ENCODE measurements at regions not wholly inside any gene's neighbourhood (a gene's known extent, or its start where the extent isn't known, plus 50 kb on each side); places are given as distances from the start of the nearest gene placed in this dataset.

DNA sequence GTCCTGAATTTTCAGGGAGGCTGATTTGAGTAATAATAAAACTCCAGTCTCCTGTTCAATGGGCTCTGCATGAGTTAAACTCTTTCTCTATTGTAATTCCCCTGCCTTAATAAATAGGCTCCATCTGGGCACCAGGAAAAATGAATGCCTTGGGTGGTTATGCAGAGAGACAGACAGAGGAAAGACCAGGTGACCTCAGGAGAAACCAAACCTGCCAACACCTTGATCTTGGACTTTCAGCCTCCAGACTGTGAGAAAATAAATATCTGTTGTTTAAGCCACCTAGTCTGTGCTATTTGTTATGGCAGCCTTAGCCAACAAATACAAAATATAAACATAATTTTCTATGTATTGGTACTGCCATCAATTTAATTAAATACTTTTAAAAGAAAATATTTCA lies 64.8 kb upstream of the RAP2B start:
- Histone ChIP-seq H3K4me3 (ENCODE audit: low read depth in 1 of 5, low read length in 5 of 5) (no peak overlapping the region), H3K27ac (ENCODE audit: low read depth, low read length) (no peak overlapping the region), H3K36me3 (ENCODE audit: control insufficient read depth in 5 of 5, insufficient read depth in 5 of 5, low read length in 5 of 5) (no peaks in the 10 kb centered on the region), H3K9me3 (ENCODE audit: control insufficient read depth in 5 of 5, low read length in 5 of 5) (no peaks in the 10 kb centered on the region), H3K9ac (ENCODE audit: low read length in 5 of 5) (no peak overlapping the region), H3K27me3 (ENCODE audit: control insufficient read depth in 5 of 5, insufficient read depth in 4 of 5, low read length in 5 of 5) (no peaks in the 10 kb centered on the region), H3K4me1 (ENCODE audit: control insufficient read depth in 5 of 5, insufficient read depth in 5 of 5, low read length in 5 of 5) (no peaks in the 10 kb centered on the region)

- Histone ChIP-seq H3K9ac (ENCODE audit: low read length in 5 of 5) (no peak overlapping the region), H3K27me3 (ENCODE audit: control insufficient read depth in 5 of 5, insufficient read depth in 4 of 5, low read length in 5 of 5) (no peaks in the 10 kb centered on the region), H3K36me3 (ENCODE audit: control insufficient read depth in 5 of 5, insufficient read depth in 5 of 5, low read length in 5 of 5) (no peaks in the 10 kb centered on the region), H3K4me1 (ENCODE audit: control insufficient read depth in 5 of 5, insufficient read depth in 5 of 5, low read length in 5 of 5) (no peaks in the 10 kb centered on the region), H3K27ac (ENCODE audit: low read depth, low read length) (no peak overlapping the region), H3K9me3 (ENCODE audit: control insufficient read depth in 5 of 5, low read length in 5 of 5) (no peaks in the 10 kb centered on the region), H3K4me3 (ENCODE audit: low read depth in 1 of 5, low read length in 5 of 5) (no peak overlapping the region)
Measured at GRCh38 chr3:153099131-153099530, 62.9 kb upstream of the RAP2B start.

DNA sequence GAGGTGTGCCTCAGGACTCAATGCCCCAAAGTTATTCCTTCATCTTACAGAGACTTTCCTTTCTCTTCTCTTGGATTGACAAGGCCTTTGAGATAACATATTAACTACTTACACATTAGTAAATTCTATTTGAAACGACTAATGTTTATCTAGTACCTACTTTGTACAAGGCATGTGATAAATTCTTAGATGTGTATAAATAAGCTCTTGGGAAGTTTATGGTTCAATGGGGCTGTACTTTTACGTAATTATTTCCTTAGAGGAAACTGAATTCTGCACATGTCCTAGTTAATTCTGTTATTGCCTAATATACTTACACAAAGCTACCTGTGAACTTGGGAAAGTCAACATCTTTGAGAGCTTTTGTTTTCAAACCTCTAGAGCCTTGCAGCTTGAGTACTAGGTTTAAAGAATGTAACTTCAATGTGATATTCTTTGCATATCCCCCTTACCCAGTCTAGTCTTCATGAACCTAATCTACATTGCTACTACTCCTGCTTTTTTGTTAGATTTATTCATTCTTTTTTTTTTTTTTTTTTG lies 58.5 kb upstream of the RAP2B start:
- Histone ChIP-seq H3K27ac (ENCODE audit: low read depth, low read length) (no peak overlapping the region), H3K9ac (ENCODE audit: low read length in 5 of 5) (no peak overlapping the region), H3K9me3 (ENCODE audit: control insufficient read depth in 5 of 5, low read length in 5 of 5) (no peaks in the 10 kb centered on the region), H3K4me3 (ENCODE audit: low read depth in 1 of 5, low read length in 5 of 5) (no peak overlapping the region), H3K27me3 (ENCODE audit: control insufficient read depth in 5 of 5, insufficient read depth in 4 of 5, low read length in 5 of 5) (no peaks in the 10 kb centered on the region), H3K4me1 (ENCODE audit: control insufficient read depth in 5 of 5, insufficient read depth in 5 of 5, low read length in 5 of 5) (no peaks in the 10 kb centered on the region), H3K36me3 (ENCODE audit: control insufficient read depth in 5 of 5, insufficient read depth in 5 of 5, low read length in 5 of 5) (no peaks in the 10 kb centered on the region)

DNA sequence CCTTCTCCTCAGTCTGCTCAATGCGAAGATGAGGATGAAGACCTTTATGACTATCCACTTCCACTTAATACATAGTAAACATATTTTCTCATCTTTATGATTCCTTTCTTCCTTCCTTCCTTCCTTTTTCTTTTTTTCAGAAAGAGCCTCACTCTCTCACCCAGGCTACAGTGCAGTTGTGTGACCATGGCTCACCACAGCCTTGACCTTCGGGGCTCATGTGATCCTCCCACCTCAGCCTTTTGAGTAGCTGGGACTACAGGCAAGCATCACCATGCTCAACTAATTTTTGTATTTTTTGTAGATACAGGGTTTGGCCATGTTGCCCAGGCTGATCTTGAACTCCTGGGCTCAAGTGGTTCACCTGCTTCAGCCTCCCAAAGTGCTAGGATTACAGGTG lies 52.0 kb upstream of the RAP2B start:
- H3K36me3 ChIP-seq (ENCODE audit: control insufficient read depth in 5 of 5, insufficient read depth in 5 of 5, low read length in 5 of 5) = no peaks in the 10 kb centered on the region

DNA sequence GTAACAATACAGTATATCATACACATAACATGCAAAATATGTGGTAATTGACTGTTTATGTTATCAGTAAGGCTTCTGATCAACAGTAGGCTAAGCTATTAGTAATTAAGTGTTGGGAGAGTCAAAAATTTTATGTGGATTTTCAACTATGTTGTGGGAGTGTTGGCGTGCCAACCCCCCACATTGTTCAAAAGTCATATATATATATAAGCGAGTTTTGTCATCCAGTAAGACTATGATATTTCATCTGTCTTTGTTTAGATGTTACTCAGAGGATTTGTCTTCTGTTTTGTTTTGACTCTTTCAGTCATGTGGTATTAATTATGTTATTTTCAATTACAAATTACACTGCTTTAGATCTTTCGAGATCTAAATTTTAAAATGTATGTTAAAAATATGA lies 51.0 kb upstream of the RAP2B start:
- H3K27me3 ChIP-seq (ENCODE audit: control insufficient read depth in 5 of 5, insufficient read depth in 4 of 5, low read length in 5 of 5) = no peaks in the 10 kb centered on the region
- H3K4me1 ChIP-seq (ENCODE audit: control insufficient read depth in 5 of 5, insufficient read depth in 5 of 5, low read length in 5 of 5) = no peaks in the 10 kb centered on the region
- H3K4me3 ChIP-seq (ENCODE audit: low read depth in 1 of 5, low read length in 5 of 5) = no peak overlapping the region
- no peak overlapping the region for H3K27ac ChIP-seq (ENCODE audit: low read depth, low read length)
- no peaks in the 10 kb centered on the region for H3K9me3 ChIP-seq (ENCODE audit: control insufficient read depth in 5 of 5, low read length in 5 of 5)
- no peaks in the 10 kb centered on the region for H3K36me3 ChIP-seq (ENCODE audit: control insufficient read depth in 5 of 5, insufficient read depth in 5 of 5, low read length in 5 of 5)
- H3K9ac ChIP-seq (ENCODE audit: low read length in 5 of 5) = no peak overlapping the region

More for the DNA sequence above, 52.0 kb upstream of the RAP2B start:
- H3K27me3 ChIP-seq (ENCODE audit: control insufficient read depth in 5 of 5, insufficient read depth in 4 of 5, low read length in 5 of 5) = no peaks in the 10 kb centered on the region
- no peak overlapping the region for H3K4me3 ChIP-seq (ENCODE audit: low read depth in 1 of 5, low read length in 5 of 5)
- no peak overlapping the region for H3K9ac ChIP-seq (ENCODE audit: low read length in 5 of 5)
- H3K9me3 ChIP-seq (ENCODE audit: control insufficient read depth in 5 of 5, low read length in 5 of 5) = no peaks in the 10 kb centered on the region
- no peak overlapping the region for H3K27ac ChIP-seq (ENCODE audit: low read depth, low read length)
- no peaks in the 10 kb centered on the region for H3K4me1 ChIP-seq (ENCODE audit: control insufficient read depth in 5 of 5, insufficient read depth in 5 of 5, low read length in 5 of 5)
